CD14-positive monocyte (primary cell): ENCODE measurements at regions not wholly inside any gene's neighbourhood (a gene's known extent, or its start where the extent isn't known, plus 50 kb on each side); places are given as distances from the start of the nearest gene placed in this dataset.

Experiments
- DNase-seq, 3 donors: peaks; one replicate each; pipeline ENCODE4 v3.0.0-alpha.2; 2011 to 2022
- H2AFZ ChIP-seq: 2 replicates; pipeline ENCODE4 v1.6.0; 2012; ENCODE audit warnings: mild to moderate bottlenecking, low read depth, low read length, inconsistent platforms; ENCODE audit not compliant: insufficient read depth, poor library complexity, severe bottlenecking
- H3K27ac ChIP-seq, 2 donors: 1 replicate in 1 of 2; 2 replicates in 1 of 2; pipeline ENCODE4 v1.5.1; 2012 to 2013; ENCODE audit warnings: low read length in 2 of 2, control low read depth in 1 of 2, inconsistent platforms in 1 of 2, low read depth in 1 of 2, mild to moderate bottlenecking in 1 of 2
- H3K27me3 ChIP-seq, 2 donors: one replicate each; pipeline versions ENCODE4 v1.6.0 to v1.6.1; 2011 to 2013; ENCODE audit warnings: low read length in 2 of 2; ENCODE audit not compliant: control insufficient read depth in 2 of 2, insufficient read depth in 2 of 2
- H3K36me3 ChIP-seq, 2 donors: replicated peaks in 1 of 2; 1 replicate in 1 of 2; 2 replicates in 1 of 2; pipeline versions ENCODE4 v1.5.1 to v1.6.1; 2012 to 2013; ENCODE audit warnings: low read length in 2 of 2, control low read depth in 1 of 2, inconsistent platforms in 1 of 2, mild to moderate bottlenecking in 1 of 2; ENCODE audit not compliant: insufficient read depth in 2 of 2, control insufficient read depth in 1 of 2
- H3K4me1 ChIP-seq, 2 donors: 1 replicate in 1 of 2; 2 replicates in 1 of 2; pipeline versions ENCODE4 v1.5.1 to v1.6.1; 2012 to 2013; ENCODE audit warnings: low read length in 2 of 2, control low read depth in 1 of 2, inconsistent platforms in 1 of 2, mild to moderate bottlenecking in 1 of 2, moderate library complexity in 1 of 2; ENCODE audit not compliant: insufficient read depth in 2 of 2, control insufficient read depth in 1 of 2
- H3K4me2 ChIP-seq: replicated peaks from 2 replicates; pipeline ENCODE3; 2012; ENCODE audit warnings: low read length, moderate library complexity, mild to moderate bottlenecking; ENCODE audit not compliant: poor library complexity, severe bottlenecking; ENCODE audit errors: extremely low read depth
- H3K4me3 ChIP-seq, 3 experiments: fragments of 200-600 bp in 1 of 3; sonication (generic) in 1 of 3; replicated peaks in 1 of 3; 1 replicate in 2 of 3; 2 replicates in 1 of 3; pipeline ENCODE4 v1.5.1; 2011 to 2013; ENCODE audit warnings: low read length in 3 of 3, mild to moderate bottlenecking in 3 of 3, control low read depth in 2 of 3, low read depth in 2 of 3, inconsistent platforms in 1 of 3, moderate library complexity in 1 of 3
- H3K79me2 ChIP-seq: 2 replicates; pipeline ENCODE4 v1.6.0; 2012; ENCODE audit warnings: mild to moderate bottlenecking, control low read depth, inconsistent platforms, low read length, moderate library complexity; ENCODE audit not compliant: insufficient read depth
- H3K9ac ChIP-seq: 2 replicates; pipeline ENCODE4 v1.6.0; 2017; ENCODE audit warnings: low read length, mild to moderate bottlenecking; ENCODE audit not compliant: insufficient read depth, poor library complexity, severe bottlenecking
- H3K9me3 ChIP-seq, 2 donors: replicated peaks in 1 of 2; 1 replicate in 1 of 2; 2 replicates in 1 of 2; pipeline versions ENCODE4 v1.5.1 to v1.6.1; 2012 to 2013; ENCODE audit warnings: low read length in 2 of 2, control low read depth in 1 of 2; ENCODE audit not compliant: control insufficient read depth in 1 of 2, insufficient read depth in 1 of 2
- H4K20me1 ChIP-seq: 2 replicates; pipeline ENCODE4 v1.6.0; 2012; ENCODE audit warnings: mild to moderate bottlenecking, low read length, control low read depth, moderate library complexity; ENCODE audit not compliant: insufficient read depth
- H3K27ac Mint-ChIP-seq, 7 donors: one replicate each; pipeline ENCODE4 v1.8.0; 2020; ENCODE audit warnings: mild to moderate bottlenecking in 7 of 7, mixed read lengths in 7 of 7, moderate library complexity in 6 of 7, inconsistent platforms in 2 of 7
- H3K27me3 Mint-ChIP-seq, 3 donors: one replicate each; pipeline ENCODE4 v1.8.0; 2021 to 2022; ENCODE audit warnings: low read depth in 3 of 3, mild to moderate bottlenecking in 3 of 3, mixed read lengths in 3 of 3, moderate library complexity in 3 of 3, inconsistent platforms in 1 of 3
- H3K36me3 Mint-ChIP-seq, 2 donors: one replicate each; pipeline ENCODE4 v1.8.0; 2020; ENCODE audit warnings: mixed read lengths in 2 of 2, inconsistent platforms in 1 of 2, mild to moderate bottlenecking in 1 of 2
- H3K4me1 Mint-ChIP-seq: one replicate; pipeline ENCODE4 v1.8.0; 2020; ENCODE audit warnings: mild to moderate bottlenecking, mixed read lengths
- H3K4me3 Mint-ChIP-seq, 2 donors: one replicate each; pipeline ENCODE4 v1.8.0; 2020; ENCODE audit warnings: mild to moderate bottlenecking in 2 of 2, mixed read lengths in 2 of 2, moderate library complexity in 1 of 2
- H3K9me3 Mint-ChIP-seq, 7 donors: one replicate each; pipeline ENCODE4 v1.8.0; 2020 to 2022; ENCODE audit warnings: mixed read lengths in 7 of 7, mild to moderate bottlenecking in 6 of 7, moderate library complexity in 6 of 7, inconsistent platforms in 2 of 7
- CTCF ChIP-seq: fragments of 200-600 bp; IDR thresholded peaks from one replicate; pipeline ENCODE4 v1.8.0; 2022; ENCODE audit warnings: antibody characterized with exemption, mild to moderate bottlenecking
- WGBS: methylation state at CpG from one replicate; pipeline ENCODE4 v1.1.5; 2013; ENCODE audit warnings: missing lambda C conversion rate; ENCODE audit not compliant: insufficient coverage; 5-methylcytosine and 5-hydroxymethylcytosine counted together
- intact Hi-C, 2 donors: fragments of 100-400 bp; cut with micrococcal nuclease; formaldehyde crosslinking; loops; one replicate each; pipeline versions ENCODE4 v1.15.0 to v1.15.1; 2023

DNA sequence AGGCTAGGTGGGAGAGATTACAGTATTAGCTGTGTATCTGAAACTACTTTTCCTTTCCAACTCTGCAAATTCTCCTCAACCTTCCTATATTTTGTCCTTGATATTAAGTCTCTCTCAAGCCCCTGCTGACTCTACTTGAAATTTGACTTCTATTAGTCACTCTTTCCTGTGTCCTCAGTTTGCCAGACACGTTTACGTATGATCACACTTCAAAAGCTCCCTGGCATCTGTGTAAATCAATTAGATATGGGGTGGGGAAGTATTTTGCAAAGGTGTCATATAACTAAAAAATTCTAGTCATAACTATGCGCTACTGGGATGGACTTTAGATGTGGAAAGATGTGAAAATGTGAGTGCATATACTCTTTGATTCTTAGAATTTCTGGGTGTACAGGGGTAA, 67.4 kb upstream of the ARHGAP24 start:
- intact Hi-C loops = no loop called here
- WGBS = no CpG with 5 or more reads among the region's 3 CpGs
- Mint-ChIP-seq H3K4me1 (no peaks in the 10 kb centered on the region), H3K36me3 (no peaks in the 10 kb centered on the region), H3K9me3 (peaks cover 0 to 2% (median 0%) of the 10 kb centered on the region in 7 donors), H3K27me3 (peaks cover 3% of the 10 kb centered on the region in 3 donors), H3K27ac (no peak overlapping the region), H3K4me3 (no peak overlapping the region)
- no peak overlapping the region for H3K27ac ChIP-seq
- H3K9ac ChIP-seq = no peak overlapping the region
- no peak overlapping the region for H2AFZ ChIP-seq
- H3K9me3 ChIP-seq = no peaks in the 10 kb centered on the region
- H3K36me3 ChIP-seq = no peaks in the 10 kb centered on the region
- DNase-seq = no peak
- TF ChIP-seq CTCF = no peak
- H3K4me1 ChIP-seq = no peaks in the 10 kb centered on the region
- H3K4me3 ChIP-seq = no peak overlapping the region
- H3K4me2 ChIP-seq = no peak overlapping the region
- H3K27me3 ChIP-seq = peaks cover 0 to 4% of the 10 kb centered on the region in 2 donors
- H4K20me1 ChIP-seq = no peaks in the 10 kb centered on the region
- no peaks in the 10 kb centered on the region for H3K79me2 ChIP-seq

GRCh38 chr4:85408301-85408700, 66.6 kb upstream of the ARHGAP24 start:
- no peak for DNase-seq

More at GRCh38 chr4:85408301-85408700, 66.6 kb upstream of the ARHGAP24 start:
- Mint-ChIP-seq H3K27me3 (peaks cover 0 to 3% (median 3%) of the 10 kb centered on the region in 3 donors), H3K27ac (no peak overlapping the region), H3K36me3 (no peaks in the 10 kb centered on the region), H3K4me3 (no peak overlapping the region), H3K9me3 (peaks cover 0 to 3% (median 0%) of the 10 kb centered on the region in 7 donors), H3K4me1 (no peaks in the 10 kb centered on the region)
- Histone ChIP-seq H3K4me3 (no peak overlapping the region), H3K27ac (no peak overlapping the region), H3K79me2 (no peaks in the 10 kb centered on the region), H3K27me3 (peaks cover 0 to 4% of the 10 kb centered on the region in 2 donors), H3K9me3 (no peaks in the 10 kb centered on the region), H3K4me1 (no peaks in the 10 kb centered on the region), H3K9ac (no peak overlapping the region), H2AFZ (no peak overlapping the region), H3K4me2 (no peak overlapping the region), H3K36me3 (no peaks in the 10 kb centered on the region), H4K20me1 (no peaks in the 10 kb centered on the region)
- no peak for TF ChIP-seq CTCF
- intact Hi-C loops = no loop called here
- no CpG with 5 or more reads among the region's 1 CpG for WGBS
